ENCODE measurements at regions not wholly inside any gene's neighbourhood (a gene's known extent, or its start where the extent isn't known, plus 50 kb on each side); places are given as distances from the start of the nearest gene placed in this dataset.

DNA sequence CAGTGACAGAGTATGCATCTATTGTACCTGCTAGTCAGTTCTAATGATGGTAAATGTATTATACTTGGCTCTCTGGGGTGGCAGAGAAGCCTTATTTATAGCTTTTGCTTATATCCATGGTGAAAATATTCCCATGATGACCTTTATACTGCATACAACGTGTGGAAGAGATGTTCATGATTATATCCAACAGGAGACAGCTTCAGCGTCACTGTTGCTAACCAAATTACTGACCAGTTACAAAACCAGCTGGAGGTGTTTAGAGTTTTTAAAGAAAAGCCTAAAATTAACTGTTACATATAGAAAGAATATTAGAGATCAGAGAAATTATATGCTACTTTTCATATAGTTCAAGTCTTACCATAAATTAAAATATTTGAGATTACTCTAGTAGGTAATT is 280.8 kb downstream of the ETV1 start:
- TF ChIP-seq EZH2phosphoT487 (IDR thresholded peaks at IDR 0.05; ENCODE audit: unreplicated experiment) (no peak), POLR2AphosphoS5 (IDR thresholded peaks at IDR 0.05; ENCODE audit: low read depth) (no peak)

All from GM23338 (cell line).